ENCODE measurements at regions not wholly inside any gene's neighbourhood (a gene's known extent, or its start where the extent isn't known, plus 50 kb on each side); places are given as distances from the start of the nearest gene placed in this dataset.

DNA sequence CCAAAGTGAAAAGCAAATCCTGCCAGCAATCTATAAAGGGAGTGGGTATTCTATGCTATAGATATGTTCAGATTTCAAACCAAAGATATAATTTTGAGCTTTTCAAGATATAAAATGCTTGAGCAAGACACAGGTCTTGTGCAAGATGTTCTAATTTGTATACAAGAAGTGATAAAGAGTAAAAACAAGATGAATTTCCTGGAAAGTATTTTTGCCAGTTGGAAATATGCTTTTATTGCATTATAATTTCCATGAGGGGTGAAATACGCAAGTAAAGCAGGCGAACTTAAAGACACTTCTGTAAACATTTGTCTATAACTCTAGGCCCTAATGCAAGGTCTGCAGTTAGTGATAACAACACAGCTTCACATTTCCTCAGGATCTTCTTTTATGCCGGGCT, 640.5 kb downstream of the TMEM182 start:
- TF ChIP-seq FOXA2 (IDR thresholded peaks at IDR 0.05), result no peak
- TF ChIP-seq, protein P1, sequence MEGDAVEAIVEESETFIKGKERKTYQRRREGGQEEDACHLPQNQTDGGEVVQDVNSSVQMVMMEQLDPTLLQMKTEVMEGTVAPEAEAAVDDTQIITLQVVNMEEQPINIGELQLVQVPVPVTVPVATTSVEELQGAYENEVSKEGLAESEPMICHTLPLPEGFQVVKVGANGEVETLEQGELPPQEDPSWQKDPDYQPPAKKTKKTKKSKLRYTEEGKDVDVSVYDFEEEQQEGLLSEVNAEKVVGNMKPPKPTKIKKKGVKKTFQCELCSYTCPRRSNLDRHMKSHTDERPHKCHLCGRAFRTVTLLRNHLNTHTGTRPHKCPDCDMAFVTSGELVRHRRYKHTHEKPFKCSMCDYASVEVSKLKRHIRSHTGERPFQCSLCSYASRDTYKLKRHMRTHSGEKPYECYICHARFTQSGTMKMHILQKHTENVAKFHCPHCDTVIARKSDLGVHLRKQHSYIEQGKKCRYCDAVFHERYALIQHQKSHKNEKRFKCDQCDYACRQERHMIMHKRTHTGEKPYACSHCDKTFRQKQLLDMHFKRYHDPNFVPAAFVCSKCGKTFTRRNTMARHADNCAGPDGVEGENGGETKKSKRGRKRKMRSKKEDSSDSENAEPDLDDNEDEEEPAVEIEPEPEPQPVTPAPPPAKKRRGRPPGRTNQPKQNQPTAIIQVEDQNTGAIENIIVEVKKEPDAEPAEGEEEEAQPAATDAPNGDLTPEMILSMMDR (IDR thresholded peaks at IDR 0.05; ENCODE audit: low read depth, low read length, missing input control), result no peak
- TF ChIP-seq, protein P2, sequence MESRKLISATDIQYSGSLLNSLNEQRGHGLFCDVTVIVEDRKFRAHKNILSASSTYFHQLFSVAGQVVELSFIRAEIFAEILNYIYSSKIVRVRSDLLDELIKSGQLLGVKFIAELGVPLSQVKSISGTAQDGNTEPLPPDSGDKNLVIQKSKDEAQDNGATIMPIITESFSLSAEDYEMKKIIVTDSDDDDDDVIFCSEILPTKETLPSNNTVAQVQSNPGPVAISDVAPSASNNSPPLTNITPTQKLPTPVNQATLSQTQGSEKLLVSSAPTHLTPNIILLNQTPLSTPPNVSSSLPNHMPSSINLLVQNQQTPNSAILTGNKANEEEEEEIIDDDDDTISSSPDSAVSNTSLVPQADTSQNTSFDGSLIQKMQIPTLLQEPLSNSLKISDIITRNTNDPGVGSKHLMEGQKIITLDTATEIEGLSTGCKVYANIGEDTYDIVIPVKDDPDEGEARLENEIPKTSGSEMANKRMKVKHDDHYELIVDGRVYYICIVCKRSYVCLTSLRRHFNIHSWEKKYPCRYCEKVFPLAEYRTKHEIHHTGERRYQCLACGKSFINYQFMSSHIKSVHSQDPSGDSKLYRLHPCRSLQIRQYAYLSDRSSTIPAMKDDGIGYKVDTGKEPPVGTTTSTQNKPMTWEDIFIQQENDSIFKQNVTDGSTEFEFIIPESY (IDR thresholded peaks at IDR 0.05), result no peak
- TF ChIP-seq RAD21 (IDR thresholded peaks at IDR 0.05), result no peak
- no peak for TF ChIP-seq YY1 (IDR thresholded peaks at IDR 0.05)
- TF ChIP-seq, protein P3, sequence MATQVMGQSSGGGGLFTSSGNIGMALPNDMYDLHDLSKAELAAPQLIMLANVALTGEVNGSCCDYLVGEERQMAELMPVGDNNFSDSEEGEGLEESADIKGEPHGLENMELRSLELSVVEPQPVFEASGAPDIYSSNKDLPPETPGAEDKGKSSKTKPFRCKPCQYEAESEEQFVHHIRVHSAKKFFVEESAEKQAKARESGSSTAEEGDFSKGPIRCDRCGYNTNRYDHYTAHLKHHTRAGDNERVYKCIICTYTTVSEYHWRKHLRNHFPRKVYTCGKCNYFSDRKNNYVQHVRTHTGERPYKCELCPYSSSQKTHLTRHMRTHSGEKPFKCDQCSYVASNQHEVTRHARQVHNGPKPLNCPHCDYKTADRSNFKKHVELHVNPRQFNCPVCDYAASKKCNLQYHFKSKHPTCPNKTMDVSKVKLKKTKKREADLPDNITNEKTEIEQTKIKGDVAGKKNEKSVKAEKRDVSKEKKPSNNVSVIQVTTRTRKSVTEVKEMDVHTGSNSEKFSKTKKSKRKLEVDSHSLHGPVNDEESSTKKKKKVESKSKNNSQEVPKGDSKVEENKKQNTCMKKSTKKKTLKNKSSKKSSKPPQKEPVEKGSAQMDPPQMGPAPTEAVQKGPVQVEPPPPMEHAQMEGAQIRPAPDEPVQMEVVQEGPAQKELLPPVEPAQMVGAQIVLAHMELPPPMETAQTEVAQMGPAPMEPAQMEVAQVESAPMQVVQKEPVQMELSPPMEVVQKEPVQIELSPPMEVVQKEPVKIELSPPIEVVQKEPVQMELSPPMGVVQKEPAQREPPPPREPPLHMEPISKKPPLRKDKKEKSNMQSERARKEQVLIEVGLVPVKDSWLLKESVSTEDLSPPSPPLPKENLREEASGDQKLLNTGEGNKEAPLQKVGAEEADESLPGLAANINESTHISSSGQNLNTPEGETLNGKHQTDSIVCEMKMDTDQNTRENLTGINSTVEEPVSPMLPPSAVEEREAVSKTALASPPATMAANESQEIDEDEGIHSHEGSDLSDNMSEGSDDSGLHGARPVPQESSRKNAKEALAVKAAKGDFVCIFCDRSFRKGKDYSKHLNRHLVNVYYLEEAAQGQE (IDR thresholded peaks at IDR 0.05), result no peak
